AG04450 (cell line): ENCODE measurements at regions not wholly inside any gene's neighbourhood (a gene's known extent, or its start where the extent isn't known, plus 50 kb on each side); places are given as distances from the start of the nearest gene placed in this dataset.
"Not testable (repeated sequence)": the region's sequence is repeated elsewhere in the genome, so short reads cannot be mapped to it uniquely, and the experiment has no call there.

Source experiments
- CTCF ChIA-PET: fragments of 300-600, 350-600 bp; formaldehyde crosslinking; extraction: SDS; loops from one replicate; lab custom pipeline; 2022; ENCODE audit warnings: antibody characterized with exemption, inconsistent platforms; lab: Charles Lee
- POLR2A ChIA-PET: fragments of 350-600 bp; formaldehyde crosslinking; extraction: SDS; loops from one replicate; lab custom pipeline; 2021; ENCODE audit warnings: antibody characterized with exemption, inconsistent platforms; lab: Yijun Ruan, JAX
- DNase-seq: peaks from one replicate; pipeline ENCODE4 v3.0.0-alpha.2; 2011; ENCODE audit warnings: low read depth, low spot score
- H3K27ac ChIP-seq: one replicate; pipeline ENCODE4 v1.5.1; 2012; ENCODE audit warnings: low read depth, low read length, control low read depth
- H3K27me3 ChIP-seq: one replicate; pipeline ENCODE4 v1.6.0; 2012; ENCODE audit warnings: low read length; ENCODE audit not compliant: control insufficient read depth, insufficient read depth
- H3K4me3 ChIP-seq: 2 replicates; pipeline ENCODE4 v1.5.1; 2011; ENCODE audit warnings: mild to moderate bottlenecking, low read depth, low read length, control low read depth
- H3K9me3 ChIP-seq: 2 replicates; pipeline ENCODE4 v1.5.1; 2012; ENCODE audit warnings: low read length; ENCODE audit not compliant: control insufficient read depth, insufficient read depth
- CTCF ChIP-seq: IDR thresholded peaks from 2 replicates; pipeline ENCODE4 v1.5.1; 2011; ENCODE audit warnings: low read depth, low read length, control low read depth, inconsistent platforms

GRCh38 chr6:8301502-8301901, 133.8 kb downstream of the SLC35B3 start:
- ChIA-PET POLR2A (no interaction called here), CTCF (no interaction called here)
- H3K27ac ChIP-seq = no peak overlapping the region
- TF ChIP-seq CTCF = no peak
- H3K4me3 ChIP-seq = no peak overlapping the region
- no peaks in the 10 kb centered on the region for H3K27me3 ChIP-seq
- no peak for DNase-seq
- no peaks in the 10 kb centered on the region for H3K9me3 ChIP-seq

DNA sequence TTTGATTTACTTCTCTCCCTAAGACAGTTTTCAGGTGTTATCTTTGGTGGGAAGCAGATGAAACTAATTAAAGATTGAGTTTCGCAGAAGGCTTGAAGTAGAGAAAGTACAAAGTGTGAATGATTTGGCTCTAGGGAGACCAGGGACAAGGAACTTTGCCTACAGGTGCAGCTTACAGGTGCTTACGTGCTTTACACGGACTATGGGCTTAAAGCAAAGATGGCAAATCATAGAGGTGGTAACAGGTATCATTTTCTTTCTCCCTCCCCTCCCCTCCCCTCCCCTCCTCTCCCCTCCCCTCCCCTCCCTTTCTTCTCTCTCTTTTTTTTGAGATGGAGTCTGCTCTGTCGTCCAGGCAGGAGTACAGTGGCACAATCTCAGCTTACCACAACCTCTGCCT, 136.3 kb downstream of the SLC35B3 start:
- Histone ChIP-seq H3K27me3 (no peaks in the 10 kb centered on the region), H3K9me3 (no peaks in the 10 kb centered on the region; the same call in 1 of the 2 replicates), H3K4me3 (no peak overlapping the region), H3K27ac (no peak overlapping the region)
- no peak for TF ChIP-seq CTCF
- DNase-seq = no peak
- ChIA-PET POLR2A (no interaction called here), CTCF (interaction anchor here (0.6 kb wide), 1 partner anchor 129 kb away, joined by 3 read pairs; no protein-coding TSS in a partner anchor)

DNA sequence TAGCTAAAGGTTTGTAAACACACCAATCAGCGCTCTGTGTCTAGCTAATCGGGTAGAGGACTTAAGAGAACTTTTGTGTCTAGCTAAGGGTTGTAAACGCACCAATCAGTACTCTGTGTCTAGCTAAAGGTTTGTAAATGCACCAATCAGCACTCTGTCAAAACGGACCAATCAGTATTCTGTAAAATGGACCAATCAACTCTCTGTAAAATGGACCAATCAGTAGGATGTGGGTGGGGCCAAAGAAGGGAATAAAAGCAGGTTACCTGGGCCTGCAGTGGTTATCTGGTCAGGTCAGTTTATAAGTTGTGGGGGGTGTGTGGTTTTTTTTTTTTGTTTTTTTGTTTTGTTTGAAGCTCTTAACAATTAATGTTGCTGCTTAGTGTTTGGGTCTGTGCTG, 152.4 kb downstream of the SLC35B3 start:
- H3K4me3 ChIP-seq, CTCF ChIA-PET, H3K27me3 ChIP-seq, DNase-seq, H3K27ac ChIP-seq, POLR2A ChIA-PET: not testable (repeated sequence)
- H3K9me3 ChIP-seq = peaks cover 11% of the 10 kb centered on the region

GRCh38 chr6:8282380-8282779, 153.0 kb downstream of the SLC35B3 start:
- TF ChIP-seq CTCF = no peak
- no peak overlapping the region for H3K4me3 ChIP-seq
- no peaks in the 10 kb centered on the region for H3K27me3 ChIP-seq
- CTCF ChIA-PET = no interaction called here
- DNase-seq = no peak
- no peak overlapping the region for H3K27ac ChIP-seq
- peaks cover 16% of the 10 kb centered on the region for H3K9me3 ChIP-seq
- POLR2A ChIA-PET = no interaction called here

DNA sequence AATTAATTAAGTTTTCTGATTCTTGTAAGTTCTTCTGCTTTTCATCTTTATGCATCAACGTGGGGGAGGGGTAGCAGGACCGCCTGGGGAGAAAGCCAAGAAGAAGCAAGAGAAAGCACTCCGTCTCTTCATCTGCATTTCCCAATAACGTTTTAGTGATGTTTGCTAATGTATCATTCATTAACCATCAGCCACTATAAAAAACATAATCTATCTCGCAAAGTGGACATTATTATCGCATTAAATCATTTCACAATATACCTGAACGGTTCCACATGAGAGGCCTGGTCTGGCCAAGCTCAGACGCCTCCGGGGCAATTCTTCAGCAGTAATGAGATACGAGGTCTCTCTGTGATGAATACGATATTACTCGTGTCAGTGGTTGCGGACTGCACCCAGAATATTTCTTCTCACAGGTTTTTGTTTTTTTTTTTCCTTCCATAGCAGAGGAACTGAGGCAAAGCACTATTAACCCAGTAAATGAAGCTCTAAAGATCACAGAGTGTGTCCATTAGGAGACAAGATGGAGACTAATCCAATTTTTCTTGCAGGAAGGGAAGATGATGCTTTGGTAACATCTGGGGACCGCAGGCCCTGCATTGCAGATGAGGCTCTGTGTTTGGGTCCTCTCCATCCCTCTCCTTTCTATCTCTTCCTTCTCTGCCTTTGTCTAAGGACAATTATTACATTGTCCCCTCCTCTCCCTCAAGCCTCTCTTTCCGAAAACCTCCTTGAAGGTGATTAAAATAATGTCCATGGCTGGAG, 156.1 kb downstream of the SLC35B3 start:
- CTCF ChIA-PET = no interaction called here
- Histone ChIP-seq H3K27me3 (no peaks in the 10 kb centered on the region), H3K27ac (no peak overlapping the region), H3K4me3 (no peak overlapping the region), H3K9me3 (peaks cover 21% of the 10 kb centered on the region)
- POLR2A ChIA-PET = no interaction called here
- DNase-seq = no peak
- TF ChIP-seq CTCF = no peak
